ENCODE measurements at regions not wholly inside any gene's neighbourhood (a gene's known extent, or its start where the extent isn't known, plus 50 kb on each side); places are given as distances from the start of the nearest gene placed in this dataset.

GRCh38 chr5:143641549-143642355 is 170.2 kb upstream of the HMHB1 start:
- no peak for TF ChIP-seq CTCF (conservative IDR thresholded peaks at IDR 0.05; ENCODE audit: low read depth, low read length)
- no peak for TF ChIP-seq EZH2 (IDR thresholded peaks at IDR 0.05; ENCODE audit: borderline replicate concordance, low read depth, low read length, poor library complexity, severe bottlenecking)
